ENCODE measurements at regions not wholly inside any gene's neighbourhood (a gene's known extent, or its start where the extent isn't known, plus 50 kb on each side); places are given as distances from the start of the nearest gene placed in this dataset.
A peak's percentile ranks its signal among the peaks of the same experiment; 100 is the strongest.

GRCh38 chr6:165717732-165718465 lies 54.9 kb upstream of the PDE10A start:
- peak overlapping the region; percentile 92 for H2BK120ac ChIP-seq (ENCODE audit: low read depth, low read length)
- no peaks in the 10 kb centered on the region for H3K79me1 ChIP-seq (ENCODE audit: low read depth in 1 of 2, low read length in 2 of 2)
- POLR2A ChIA-PET (ENCODE audit: unreplicated experiment) = no interaction called here
- no peak overlapping the region; the same call in 1 of the 2 replicates for H3K4me3 ChIP-seq (ENCODE audit: insufficient read depth, low read depth, low read length)
- ATAC-seq (ENCODE audit: low read depth) (peak; percentile 61), DNase-seq (peak; percentile 84)
- intact Hi-C loops (cut with micrococcal nuclease) = loop anchor here (2.0 kb wide), 1 partner anchor 53 kb away; no protein-coding TSS in a partner anchor
- H3K27ac ChIP-seq (ENCODE audit: insufficient read depth, low read length) = peak overlapping the region; percentile 69; the same call in 1 of the 2 replicates
- in situ Hi-C loops (cut with MboI; ENCODE audit: low sequenced_read_pairs) = no loop called here
- H3K36me3 ChIP-seq (ENCODE audit: control insufficient read depth, insufficient read depth, low read length) = no peaks in the 10 kb centered on the region
- peak overlapping the region; percentile 37; the same call in 2 of the 3 replicates for H2BK15ac ChIP-seq (ENCODE audit: low read depth, low read length)
- H3K4me2 ChIP-seq (ENCODE audit: low read depth, low read length) = peak overlapping the region; percentile 92
- CTCF ChIA-PET = no interaction called here
- peak overlapping the region; percentile 92 for H2BK20ac ChIP-seq (ENCODE audit: low read depth, low read length)
- peaks cover 6% of the 10 kb centered on the region for H3K4me1 ChIP-seq (ENCODE audit: control insufficient read depth, insufficient read depth, low read length)
- H2AFZ ChIP-seq (replicated peaks; ENCODE audit: low read length, poor library complexity) = no peak overlapping the region
- no CpG with 5 or more reads among the region's 5 CpGs for WGBS, 2 experiments (ENCODE audit: extremely low coverage in 2 of 2, insufficient read length in 1 of 2)
- peak overlapping the region; percentile 28 for H2AK9ac ChIP-seq (replicated peaks; ENCODE audit: low read depth, low read length, poor library complexity)
- TF ChIP-seq BHLHE40 (IDR thresholded peaks at IDR 0.05; ENCODE audit: low read depth, low read length) = no peak
- no peak for TF ChIP-seq MAFK (IDR thresholded peaks at IDR 0.05; ENCODE audit: low read depth, low read length)
- no peak for TF ChIP-seq CHD1 (IDR thresholded peaks at IDR 0.05; ENCODE audit: low read depth, low read length)
- no peak for TF ChIP-seq FOS (IDR thresholded peaks at IDR 0.05; ENCODE audit: low read depth, low read length)
- TF ChIP-seq RAD21 (IDR thresholded peaks at IDR 0.05; ENCODE audit: low read length) = no peak
- no peak for TF ChIP-seq SMC3 (IDR thresholded peaks at IDR 0.05; ENCODE audit: low read depth, low read length)
- no peak for TF ChIP-seq POLR2A (IDR thresholded peaks at IDR 0.05; ENCODE audit: low read depth, low read length)
- no peak for TF ChIP-seq NFE2L2 (IDR thresholded peaks at IDR 0.05; ENCODE audit: low read depth, low read length)
- TF ChIP-seq USF2 (IDR thresholded peaks at IDR 0.05; ENCODE audit: low read depth, low read length) = no peak
- no peak for TF ChIP-seq CEBPB (IDR thresholded peaks at IDR 0.05; ENCODE audit: low read depth, low read length)
- TF ChIP-seq ELK1 (IDR thresholded peaks at IDR 0.05; ENCODE audit: borderline replicate concordance, low read depth, low read length) = no peak
- no peak for TF ChIP-seq MXI1 (IDR thresholded peaks at IDR 0.05; ENCODE audit: borderline replicate concordance, low read depth, low read length)
- TF ChIP-seq RFX5 (IDR thresholded peaks at IDR 0.05; ENCODE audit: low read depth, low read length) = no peak
- no peak for TF ChIP-seq MAZ (IDR thresholded peaks at IDR 0.05; ENCODE audit: borderline replicate concordance, low read depth, low read length)
- no peak for TF ChIP-seq RCOR1 (IDR thresholded peaks at IDR 0.05; ENCODE audit: insufficient replicate concordance, low read length)
- H4K91ac ChIP-seq (ENCODE audit: insufficient read depth, low read depth, low read length) = peak overlapping the region; percentile 65
- peak overlapping the region; percentile 70 for H3K23ac ChIP-seq (ENCODE audit: low read depth, low read length)
- dilution Hi-C loops (cut with HindIII; ENCODE audit: low sequenced_read_pairs, unreplicated experiment) = no loop called here
- H3K56ac ChIP-seq (ENCODE audit: extremely low read depth, insufficient read depth, low read length) = peak overlapping the region; percentile 64
- H3K9me3 ChIP-seq (ENCODE audit: control insufficient read depth, insufficient read depth, low read length) = no peaks in the 10 kb centered on the region
- H4K20me1 ChIP-seq (ENCODE audit: insufficient read depth, low read length) = no peaks in the 10 kb centered on the region
- peak overlapping the region; percentile 90 for H2BK5ac ChIP-seq (ENCODE audit: low read depth, low read length, poor library complexity, severe bottlenecking)
- peak overlapping the region; percentile 65; the same call in 1 of the 2 replicates for H4K5ac ChIP-seq (ENCODE audit: low read depth, low read length)
- no peak overlapping the region for H3K9ac ChIP-seq (ENCODE audit: low read depth, low read length)
- peak overlapping the region; percentile 92 for H3K4ac ChIP-seq (ENCODE audit: low read depth, low read length)
- H4K8ac ChIP-seq (ENCODE audit: low read depth in 2 of 2, low read length in 2 of 2) = peak overlapping the region; percentile 3 to 78; a peak in 2 of 4 replicates
- peak overlapping the region; percentile 45 for H3K18ac ChIP-seq (ENCODE audit: low read depth, low read length)
- peak overlapping the region; percentile 67; the same call in 1 of the 2 replicates for H2AK5ac ChIP-seq (ENCODE audit: low read depth, low read length)
- H3K27me3 ChIP-seq (ENCODE audit: control insufficient read depth, insufficient read depth, low read length) = no peaks in the 10 kb centered on the region
- no TSS peak for BruUV-seq (replicated peaks)
- peaks cover 2% of the 10 kb centered on the region; the same call in 1 of the 2 replicates for H3K9me1 ChIP-seq (ENCODE audit: insufficient read depth, low read length)
- H3K14ac ChIP-seq (replicated peaks; ENCODE audit: low read depth, low read length) = peak overlapping the region; percentile 91; the same call in 1 of the 2 replicates
